Endothelial cell of umbilical vein (primary cell): ENCODE measurements at regions not wholly inside any gene's neighbourhood (a gene's known extent, or its start where the extent isn't known, plus 50 kb on each side); places are given as distances from the start of the nearest gene placed in this dataset.

Experiments used
- EZH2 ChIP-seq: IDR thresholded peaks from 2 replicates; pipeline ENCODE4 v1.6.1; 2012; ENCODE audit warnings: borderline replicate concordance, low read depth, mild to moderate bottlenecking, moderate library complexity, low read length, inconsistent platforms; ENCODE audit not compliant: severe bottlenecking
- FOS ChIP-seq: IDR thresholded peaks from 2 replicates; pipeline ENCODE4 v1.6.1; 2011; ENCODE audit warnings: mild to moderate bottlenecking, low read length, moderate library complexity, borderline replicate concordance; ENCODE audit not compliant: insufficient read depth
- MYC ChIP-seq: IDR thresholded peaks from one replicate; pipeline ENCODE4 v1.6.1; 2011; ENCODE audit warnings: mild to moderate bottlenecking, low read depth, low read length
- POLR2A ChIP-seq: IDR thresholded peaks from 2 replicates; pipeline ENCODE4 v1.6.1; 2012; ENCODE audit warnings: low read depth, mild to moderate bottlenecking, control low read depth, low read length
- POLR2AphosphoS5 ChIP-seq: IDR thresholded peaks from 2 replicates; pipeline ENCODE4 v1.6.1; 2012; ENCODE audit warnings: low read depth, mild to moderate bottlenecking, control low read depth, low read length, moderate library complexity; ENCODE audit not compliant: insufficient read depth
- TF ChIP-seq, protein P1 (sequence below), 2 donors: IDR thresholded peaks; 1 replicate in 1 of 2; 2 replicates in 1 of 2; pipeline ENCODE4 v1.5.1; 2011; ENCODE audit warnings: low read length in 2 of 2, mild to moderate bottlenecking in 2 of 2, moderate library complexity in 2 of 2, control low read depth in 1 of 2, inconsistent platforms in 1 of 2, low read depth in 1 of 2; ENCODE audit not compliant: insufficient read depth in 1 of 2; ENCODE audit errors: extremely low read depth in 1 of 2
- TF ChIP-seq, protein P2 (sequence below): IDR thresholded peaks from 2 replicates; pipeline ENCODE4 v1.6.1; 2011; ENCODE audit not compliant: insufficient read depth, insufficient read length

DNA sequence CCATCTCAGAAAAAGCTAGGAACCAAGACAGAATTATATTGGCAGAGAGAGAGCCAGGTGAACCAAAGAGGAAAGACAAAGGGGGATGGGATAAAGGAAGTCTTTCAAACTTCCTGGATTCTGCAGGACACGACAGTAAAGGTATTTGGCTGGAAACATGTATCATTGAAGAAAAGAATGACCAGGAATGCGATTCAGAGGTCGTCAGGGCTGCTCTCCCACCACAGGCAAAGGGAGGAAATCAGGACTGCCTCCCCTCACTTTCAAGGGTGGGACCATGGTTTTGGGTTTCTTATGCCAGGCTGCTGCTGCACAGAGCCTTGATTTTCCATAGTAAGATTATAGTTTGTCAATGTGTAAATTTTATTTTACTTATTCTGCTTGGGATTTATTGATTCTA lies 848.8 kb downstream of the BRINP3 start:
- TF ChIP-seq, protein P1, sequence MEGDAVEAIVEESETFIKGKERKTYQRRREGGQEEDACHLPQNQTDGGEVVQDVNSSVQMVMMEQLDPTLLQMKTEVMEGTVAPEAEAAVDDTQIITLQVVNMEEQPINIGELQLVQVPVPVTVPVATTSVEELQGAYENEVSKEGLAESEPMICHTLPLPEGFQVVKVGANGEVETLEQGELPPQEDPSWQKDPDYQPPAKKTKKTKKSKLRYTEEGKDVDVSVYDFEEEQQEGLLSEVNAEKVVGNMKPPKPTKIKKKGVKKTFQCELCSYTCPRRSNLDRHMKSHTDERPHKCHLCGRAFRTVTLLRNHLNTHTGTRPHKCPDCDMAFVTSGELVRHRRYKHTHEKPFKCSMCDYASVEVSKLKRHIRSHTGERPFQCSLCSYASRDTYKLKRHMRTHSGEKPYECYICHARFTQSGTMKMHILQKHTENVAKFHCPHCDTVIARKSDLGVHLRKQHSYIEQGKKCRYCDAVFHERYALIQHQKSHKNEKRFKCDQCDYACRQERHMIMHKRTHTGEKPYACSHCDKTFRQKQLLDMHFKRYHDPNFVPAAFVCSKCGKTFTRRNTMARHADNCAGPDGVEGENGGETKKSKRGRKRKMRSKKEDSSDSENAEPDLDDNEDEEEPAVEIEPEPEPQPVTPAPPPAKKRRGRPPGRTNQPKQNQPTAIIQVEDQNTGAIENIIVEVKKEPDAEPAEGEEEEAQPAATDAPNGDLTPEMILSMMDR (IDR thresholded peaks at IDR 0.05; ENCODE audit: extremely low read depth in 1 of 2, insufficient read depth in 1 of 2, low read depth in 1 of 2, low read length in 2 of 2), result no peak
- TF ChIP-seq POLR2AphosphoS5, result no peak
- no peak for TF ChIP-seq POLR2A
- TF ChIP-seq EZH2, result no peak
- TF ChIP-seq FOS, result no peak
- TF ChIP-seq, protein P2, sequence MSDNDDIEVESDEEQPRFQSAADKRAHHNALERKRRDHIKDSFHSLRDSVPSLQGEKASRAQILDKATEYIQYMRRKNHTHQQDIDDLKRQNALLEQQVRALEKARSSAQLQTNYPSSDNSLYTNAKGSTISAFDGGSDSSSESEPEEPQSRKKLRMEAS, result no peak
- no peak for TF ChIP-seq MYC
